ENCODE measurements at regions not wholly inside any gene's neighbourhood (a gene's known extent, or its start where the extent isn't known, plus 50 kb on each side); places are given as distances from the start of the nearest gene placed in this dataset.
A peak's percentile ranks its signal among the peaks of the same experiment; 100 is the strongest.

- no peak for TF ChIP-seq CTCF (IDR thresholded peaks at IDR 0.05; ENCODE audit: insufficient read depth, low read depth, low read length)
- no peak overlapping the region for H3K4me3 ChIP-seq (ENCODE audit: low read depth, low read length)
- peak; percentile 84 for DNase-seq (ENCODE audit: low read depth)
Observed at GRCh38 chr2:144703852-144704708, 184.2 kb upstream of the ZEB2 start.

GRCh38 chr2:144702051-144702450, 182.1 kb upstream of the ZEB2 start:
- no peak for TF ChIP-seq CTCF (IDR thresholded peaks at IDR 0.05; ENCODE audit: insufficient read depth, low read depth, low read length)
- no peak for DNase-seq (ENCODE audit: low read depth)

GRCh38 chr2:144701259-144701658, 181.3 kb upstream of the ZEB2 start:
- TF ChIP-seq CTCF (IDR thresholded peaks at IDR 0.05; ENCODE audit: insufficient read depth, low read depth, low read length) = no peak
- H3K4me3 ChIP-seq (ENCODE audit: low read depth, low read length) = no peak overlapping the region
- DNase-seq (ENCODE audit: low read depth) = no peak

More at GRCh38 chr2:144702051-144702450, 182.1 kb upstream of the ZEB2 start:
- no peak overlapping the region for H3K4me3 ChIP-seq (ENCODE audit: low read depth, low read length)

GRCh38 chr2:144698156-144698555, 178.2 kb upstream of the ZEB2 start:
- H3K4me3 ChIP-seq (ENCODE audit: low read depth, low read length) = no peak overlapping the region
- TF ChIP-seq CTCF (IDR thresholded peaks at IDR 0.05; ENCODE audit: insufficient read depth, low read depth, low read length) = no peak
- DNase-seq (ENCODE audit: low read depth) = no peak

GRCh38 chr2:144695657-144696056, 175.7 kb upstream of the ZEB2 start:
- DNase-seq (ENCODE audit: low read depth) = no peak
- H3K4me3 ChIP-seq (ENCODE audit: low read depth, low read length) = no peak overlapping the region
- TF ChIP-seq CTCF (IDR thresholded peaks at IDR 0.05; ENCODE audit: insufficient read depth, low read depth, low read length) = no peak

- no peak for TF ChIP-seq CTCF (IDR thresholded peaks at IDR 0.05; ENCODE audit: insufficient read depth, low read depth, low read length)
- no peak for DNase-seq (ENCODE audit: low read depth)
- H3K4me3 ChIP-seq (ENCODE audit: low read depth, low read length) = no peak overlapping the region
Observed at GRCh38 chr2:144694456-144694855, 174.5 kb upstream of the ZEB2 start.
